Transverse colon (tissue), 3 donors: ENCODE measurements at regions not wholly inside any gene's neighbourhood (a gene's known extent, or its start where the extent isn't known, plus 50 kb on each side); places are given as distances from the start of the nearest gene placed in this dataset.
"Not testable (repeated sequence)": the region's sequence is repeated elsewhere in the genome, so short reads cannot be mapped to it uniquely, and the experiment has no call there.

ENCODE experiments used
- EP300 ChIP-seq: sonication (generic); formaldehyde crosslinking; IDR thresholded peaks from one replicate; pipeline ENCODE4 v1.6.1; 2017; ENCODE audit warnings: antibody characterized with exemption, low read depth
- TF ChIP-seq, protein P1 (sequence below), 5 experiments: fragments of 200-600 bp in 3 of 5; fragments of 450-650 bp in 2 of 5; sonication (generic) in 3 of 5; IDR thresholded peaks; 1 replicate in 2 of 5; 2 replicates in 3 of 5; pipeline ENCODE4 v1.5.1; 2016 to 2017; ENCODE audit warnings: antibody characterized with exemption in 5 of 5, inconsistent platforms in 3 of 5, mild to moderate bottlenecking in 2 of 5, moderate library complexity in 1 of 5

DNA sequence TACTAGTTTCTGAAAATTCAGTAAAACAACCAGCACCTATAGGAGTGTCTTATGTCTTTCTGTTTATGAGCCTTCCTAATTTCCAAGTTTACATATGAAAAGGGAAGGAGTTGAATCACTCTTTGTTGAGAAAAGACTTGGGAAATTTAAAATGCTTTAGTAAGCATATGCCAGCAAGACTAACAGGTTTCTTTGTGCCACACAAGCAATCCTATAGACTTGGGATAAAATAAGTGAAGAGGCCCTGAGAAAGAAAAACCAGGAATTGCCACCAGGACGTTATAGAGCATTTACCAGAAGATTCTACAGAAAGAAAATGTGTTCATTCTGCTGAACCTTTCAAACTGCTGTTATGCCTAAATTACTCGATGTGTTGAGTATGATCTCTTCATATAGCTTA is 1099.1 kb downstream of the EPHA3 start:
- not testable (repeated sequence) for TF ChIP-seq EP300
- TF ChIP-seq, protein P1, sequence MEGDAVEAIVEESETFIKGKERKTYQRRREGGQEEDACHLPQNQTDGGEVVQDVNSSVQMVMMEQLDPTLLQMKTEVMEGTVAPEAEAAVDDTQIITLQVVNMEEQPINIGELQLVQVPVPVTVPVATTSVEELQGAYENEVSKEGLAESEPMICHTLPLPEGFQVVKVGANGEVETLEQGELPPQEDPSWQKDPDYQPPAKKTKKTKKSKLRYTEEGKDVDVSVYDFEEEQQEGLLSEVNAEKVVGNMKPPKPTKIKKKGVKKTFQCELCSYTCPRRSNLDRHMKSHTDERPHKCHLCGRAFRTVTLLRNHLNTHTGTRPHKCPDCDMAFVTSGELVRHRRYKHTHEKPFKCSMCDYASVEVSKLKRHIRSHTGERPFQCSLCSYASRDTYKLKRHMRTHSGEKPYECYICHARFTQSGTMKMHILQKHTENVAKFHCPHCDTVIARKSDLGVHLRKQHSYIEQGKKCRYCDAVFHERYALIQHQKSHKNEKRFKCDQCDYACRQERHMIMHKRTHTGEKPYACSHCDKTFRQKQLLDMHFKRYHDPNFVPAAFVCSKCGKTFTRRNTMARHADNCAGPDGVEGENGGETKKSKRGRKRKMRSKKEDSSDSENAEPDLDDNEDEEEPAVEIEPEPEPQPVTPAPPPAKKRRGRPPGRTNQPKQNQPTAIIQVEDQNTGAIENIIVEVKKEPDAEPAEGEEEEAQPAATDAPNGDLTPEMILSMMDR (IDR thresholded peaks at IDR 0.05) = not testable (repeated sequence)
